ENCODE measurements at regions not wholly inside any gene's neighbourhood (a gene's known extent, or its start where the extent isn't known, plus 50 kb on each side); places are given as distances from the start of the nearest gene placed in this dataset.

DNA sequence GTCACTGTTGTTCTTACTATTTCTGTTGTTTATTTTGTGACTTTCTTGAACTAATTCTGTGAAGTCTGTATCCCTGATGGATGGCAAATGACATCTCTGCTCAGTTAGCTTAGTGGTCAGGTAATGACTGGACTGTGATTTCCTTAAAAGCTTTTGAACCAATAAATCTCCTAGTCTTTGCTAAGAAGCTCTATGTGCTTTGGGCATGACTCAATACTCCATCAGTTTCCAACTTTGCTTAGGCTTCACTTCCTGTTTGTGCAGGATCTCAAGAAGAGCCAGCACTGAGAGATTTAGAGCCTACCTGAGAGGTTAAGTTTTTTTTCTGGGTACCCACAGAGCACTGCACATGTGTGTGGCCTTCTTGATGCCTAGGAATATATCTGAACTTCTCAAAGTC lies 329.7 kb upstream of the HTR2A start:
- no peak for TF ChIP-seq ZNF274 (IDR thresholded peaks at IDR 0.05; ENCODE audit: low read depth, low read length)
- TF ChIP-seq SUZ12 (IDR thresholded peaks at IDR 0.05; ENCODE audit: extremely low read depth, insufficient read depth, insufficient read length): no peak
- TF ChIP-seq YY1 (IDR thresholded peaks at IDR 0.05; ENCODE audit: insufficient read depth, insufficient read length): no peak
